GM23338 (cell line): ENCODE measurements at regions not wholly inside any gene's neighbourhood (a gene's known extent, or its start where the extent isn't known, plus 50 kb on each side); places are given as distances from the start of the nearest gene placed in this dataset.

Experiments used
- CREB1 ChIP-seq: fragments of 250-450 bp; sonication (Bioruptor Pico); IDR thresholded peaks from 2 replicates; pipeline ENCODE4 v1.5.0; 2020; ENCODE audit warnings: low read depth, mild to moderate bottlenecking, moderate library complexity
- CTCF ChIP-seq, 2 experiments: fragments of 200-600 bp in 1 of 2; sonication (generic) in 1 of 2; conservative IDR thresholded peaks; 2 replicates each; pipeline versions ENCODE4 v1.5.1 to v1.6.1; 2016 to 2017; ENCODE audit warnings: antibody characterized with exemption in 2 of 2, low read depth in 2 of 2, mild to moderate bottlenecking in 2 of 2, moderate library complexity in 1 of 2
- ETS1 ChIP-seq: IDR thresholded peaks from 2 replicates; pipeline ENCODE4 v1.6.1; 2016; ENCODE audit warnings: antibody characterized with exemption
- EZH2 ChIP-seq: fragments of 200-600 bp; sonication (generic); IDR thresholded peaks from one replicate; pipeline ENCODE4 v1.8.0; 2017; ENCODE audit warnings: antibody characterized with exemption, mild to moderate bottlenecking, low read depth; ENCODE audit not compliant: unreplicated experiment
- EZH2phosphoT487 ChIP-seq: fragments of 200-600 bp; sonication (generic); IDR thresholded peaks from one replicate; pipeline ENCODE4 v1.8.1; 2018; ENCODE audit warnings: antibody characterized with exemption; ENCODE audit not compliant: unreplicated experiment
- REST ChIP-seq: IDR thresholded peaks from one replicate; pipeline ENCODE4 v1.6.1; 2018; ENCODE audit warnings: antibody characterized with exemption; ENCODE audit not compliant: unreplicated experiment

- TF ChIP-seq CTCF (conservative IDR thresholded peaks at IDR 0.05; ENCODE audit: low read depth in 2 of 2) (no peak), CREB1 (CRISPR knock-in tag) (no peak), EZH2phosphoT487 (no peak), ETS1 (no peak), REST (no peak), EZH2 (no peak)
Observed at GRCh38 chr7:42548816-42549611, 312.0 kb upstream of the GLI3 start.
